ENCODE measurements at regions not wholly inside any gene's neighbourhood (a gene's known extent, or its start where the extent isn't known, plus 50 kb on each side); places are given as distances from the start of the nearest gene placed in this dataset.
A peak's percentile ranks its signal among the peaks of the same experiment; 100 is the strongest.

DNA sequence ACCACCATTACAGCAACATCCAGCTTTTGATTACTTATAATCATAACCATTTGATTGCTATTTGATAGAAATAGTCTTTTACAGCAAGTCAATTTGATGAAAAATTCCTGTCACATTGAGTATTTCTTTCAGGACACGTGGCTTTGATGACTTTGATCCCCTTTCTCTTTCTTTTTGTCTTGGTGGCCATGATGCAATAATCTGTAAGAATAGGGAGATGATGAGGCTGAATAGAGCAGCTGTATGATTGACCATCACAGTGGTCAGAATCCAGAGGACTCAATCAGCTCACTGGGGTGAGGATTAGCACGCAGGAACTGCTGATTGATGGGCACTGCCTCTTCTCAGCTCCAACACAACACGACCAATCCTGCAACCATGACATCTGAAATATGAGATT, 262.7 kb downstream of the PARP8 start:
- no peak for DNase-seq (ENCODE audit: low read depth in 1 of 2, low spot score in 1 of 2)
- Histone ChIP-seq H3K27ac (replicated peaks) (no peak overlapping the region), H3K27me3 (ENCODE audit: insufficient read depth, poor library complexity, severe bottlenecking) (no peaks in the 10 kb centered on the region), H3K4me3 (replicated peaks; ENCODE audit: insufficient read depth, low read length) (no peak overlapping the region)
- no peak for TF ChIP-seq CTCF (IDR thresholded peaks at IDR 0.05; ENCODE audit: insufficient read depth, low read length)
- TF ChIP-seq POLR2AphosphoS5 (IDR thresholded peaks at IDR 0.05; ENCODE audit: low read depth) = no peak
- no peak for TF ChIP-seq REST (IDR thresholded peaks at IDR 0.05; ENCODE audit: insufficient replicate concordance, low read depth)
- TF ChIP-seq GABPA (IDR thresholded peaks at IDR 0.05; ENCODE audit: low read depth) = no peak
- no peak for TF ChIP-seq SPI1 (IDR thresholded peaks at IDR 0.05; ENCODE audit: borderline replicate concordance, low read depth)

DNA sequence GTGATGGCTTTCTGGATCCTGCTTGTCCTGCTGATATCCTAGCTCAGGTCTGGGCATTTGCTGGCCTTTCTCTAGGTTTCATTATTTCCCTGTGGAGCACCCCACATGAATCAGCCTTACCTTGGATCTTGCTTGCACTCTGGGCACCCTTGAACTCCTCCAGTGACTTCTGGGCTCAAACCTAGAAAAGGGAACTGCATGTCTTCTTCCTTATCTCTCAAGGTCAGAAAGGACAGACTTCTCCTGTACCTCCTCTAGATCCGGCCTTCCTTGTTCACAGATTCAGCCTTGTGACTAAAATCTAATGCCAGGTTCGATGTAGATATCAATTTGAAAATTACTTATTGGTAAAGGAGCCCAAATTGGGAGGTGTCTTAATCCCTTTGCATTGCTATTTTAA, 267.9 kb downstream of the PARP8 start:
- TF ChIP-seq GABPA (IDR thresholded peaks at IDR 0.05; ENCODE audit: low read depth) (no peak), SPI1 (IDR thresholded peaks at IDR 0.05; ENCODE audit: borderline replicate concordance, low read depth) (peak; percentile 54; the same call in 1 of the 2 replicates)
- Histone ChIP-seq H3K4me3 (replicated peaks; ENCODE audit: insufficient read depth, low read length) (no peak overlapping the region), H3K27ac (replicated peaks) (no peak overlapping the region), H3K27me3 (ENCODE audit: insufficient read depth, poor library complexity, severe bottlenecking) (no peaks in the 10 kb centered on the region)
- DNase-seq (ENCODE audit: low read depth in 1 of 2, low spot score in 1 of 2) = no peak

DNA sequence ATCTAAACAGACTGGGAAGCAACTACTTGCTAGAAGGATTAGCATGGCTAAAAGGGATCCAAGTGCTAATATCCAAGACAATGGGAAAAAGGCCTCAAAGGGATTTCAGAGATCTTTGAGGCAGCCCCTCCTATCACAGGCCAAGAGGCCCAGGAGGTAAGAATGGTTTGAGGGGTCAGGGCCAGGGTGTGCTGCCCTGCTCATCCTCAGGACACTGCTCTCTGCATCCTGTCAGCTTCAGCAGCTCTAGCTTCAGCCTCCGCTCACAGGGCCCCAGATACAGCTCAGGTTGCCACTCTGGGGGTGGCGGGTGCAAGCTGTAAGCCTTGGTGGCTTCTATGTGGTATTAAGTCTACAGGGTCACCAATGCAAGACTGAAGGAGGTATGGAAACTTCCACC, 278.7 kb downstream of the PARP8 start:
- H3K27ac ChIP-seq (replicated peaks) = no peak overlapping the region
- no peak for TF ChIP-seq CTCF (IDR thresholded peaks at IDR 0.05; ENCODE audit: insufficient read depth, low read length)
- no peak for TF ChIP-seq SPI1 (IDR thresholded peaks at IDR 0.05; ENCODE audit: borderline replicate concordance, low read depth)
- TF ChIP-seq GABPA (IDR thresholded peaks at IDR 0.05; ENCODE audit: low read depth) = no peak
- TF ChIP-seq REST (IDR thresholded peaks at IDR 0.05; ENCODE audit: insufficient replicate concordance, low read depth) = no peak
- no peak for TF ChIP-seq POLR2AphosphoS5 (IDR thresholded peaks at IDR 0.05; ENCODE audit: low read depth)
- no peaks in the 10 kb centered on the region for H3K27me3 ChIP-seq (ENCODE audit: insufficient read depth, poor library complexity, severe bottlenecking)
- no peak overlapping the region for H3K4me3 ChIP-seq (replicated peaks; ENCODE audit: insufficient read depth, low read length)
- DNase-seq (ENCODE audit: low read depth in 1 of 2, low spot score in 1 of 2) = no peak

DNA sequence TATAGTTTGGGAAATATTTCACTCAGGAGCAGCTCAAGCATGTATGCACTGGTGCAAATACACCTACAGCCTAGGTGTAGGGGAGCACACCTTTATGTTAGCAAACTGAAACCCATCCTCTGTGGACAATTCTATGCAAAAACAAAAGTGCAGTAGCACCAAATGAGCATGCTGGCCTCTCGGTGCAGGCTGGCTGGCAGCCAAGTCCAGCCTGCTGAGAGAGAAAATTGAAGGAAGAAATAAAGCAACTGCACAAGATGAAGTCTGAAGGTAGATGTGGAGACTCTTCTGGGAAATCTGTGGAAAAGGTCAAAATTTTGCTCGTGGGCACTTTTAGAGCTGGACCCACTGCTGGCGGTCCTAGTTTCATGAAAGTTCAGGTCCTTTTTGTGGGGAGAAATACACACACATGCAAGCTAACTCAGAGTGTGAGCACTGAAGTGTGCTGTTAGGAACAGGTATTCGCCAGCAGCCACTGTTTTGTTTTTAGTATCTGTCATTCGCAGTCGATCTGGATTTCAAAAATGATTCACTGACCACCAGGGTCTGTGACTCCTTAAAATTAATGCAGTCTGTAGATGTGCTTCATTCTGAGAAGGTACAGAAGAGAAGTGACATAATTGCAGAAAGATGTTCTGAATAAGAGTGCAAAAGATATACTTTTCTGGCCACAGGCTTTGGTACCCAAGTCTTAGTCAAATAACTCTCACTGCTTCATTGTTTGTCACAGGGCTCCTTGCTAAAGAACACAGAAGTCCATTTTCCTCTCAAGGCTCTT, 281.7 kb downstream of the PARP8 start:
- Histone ChIP-seq H3K27ac (replicated peaks) (no peak overlapping the region), H3K27me3 (ENCODE audit: insufficient read depth, poor library complexity, severe bottlenecking) (peaks cover 3% of the 10 kb centered on the region), H3K4me3 (replicated peaks; ENCODE audit: insufficient read depth, low read length) (no peak overlapping the region)
- DNase-seq (ENCODE audit: low read depth in 1 of 2, low spot score in 1 of 2) = no peak
- no peak for TF ChIP-seq SPI1 (IDR thresholded peaks at IDR 0.05; ENCODE audit: borderline replicate concordance, low read depth)
- TF ChIP-seq POLR2AphosphoS5 (IDR thresholded peaks at IDR 0.05; ENCODE audit: low read depth) = no peak
- TF ChIP-seq CTCF (IDR thresholded peaks at IDR 0.05; ENCODE audit: insufficient read depth, low read length) = no peak
- TF ChIP-seq REST (IDR thresholded peaks at IDR 0.05; ENCODE audit: insufficient replicate concordance, low read depth) = no peak
- no peak for TF ChIP-seq GABPA (IDR thresholded peaks at IDR 0.05; ENCODE audit: low read depth)
